OCI-LY3 (cell line): ENCODE measurements at regions not wholly inside any gene's neighbourhood (a gene's known extent, or its start where the extent isn't known, plus 50 kb on each side); places are given as distances from the start of the nearest gene placed in this dataset.

Source experiments
- H2AFZ ChIP-seq: fragments of 200-600, 300-600 bp; shearing (Covaris generic); 2 replicates; pipeline ENCODE4 v1.6.0; 2014; ENCODE audit warnings: antibody characterized with exemption, low read depth, low read length
- H3K27ac ChIP-seq: fragments of 200-600, 300-600 bp; sonication (generic); 2 replicates; pipeline ENCODE4 v1.5.1; 2014; ENCODE audit warnings: mild to moderate bottlenecking, low read length, moderate library complexity, mixed read lengths
- H3K27me3 ChIP-seq: fragments of 200-600, 300-600 bp; sonication (generic); 2 replicates; pipeline ENCODE4 v1.6.1; 2014; ENCODE audit warnings: low read depth, low read length, mixed read lengths
- H3K36me3 ChIP-seq: fragments of 200-600, 300-600 bp; sonication (generic); replicated peaks from 2 replicates; pipeline ENCODE3; 2014; ENCODE audit warnings: low read depth, low read length, mixed read lengths
- H3K4me1 ChIP-seq: fragments of 300-600, 200-600 bp; sonication (generic); 2 replicates; pipeline ENCODE4 v1.6.1; 2014; ENCODE audit warnings: low read length, mixed read lengths
- H3K4me2 ChIP-seq: fragments of 200-600, 300-600 bp; sonication (generic); 2 replicates; pipeline ENCODE4 v1.6.1; 2014; ENCODE audit warnings: low read length, mixed read lengths
- H3K4me3 ChIP-seq: fragments of 300-600, 200-600 bp; sonication (generic); 2 replicates; pipeline ENCODE4 v1.5.1; 2014; ENCODE audit warnings: antibody characterized with exemption, mild to moderate bottlenecking, low read length, moderate library complexity
- H3K79me2 ChIP-seq: fragments of 300-600, 200-600 bp; shearing (Covaris generic); 2 replicates; pipeline ENCODE4 v1.6.1; 2014; ENCODE audit warnings: mild to moderate bottlenecking, low read length, mixed read lengths
- H3K9ac ChIP-seq: fragments of 300-600, 200-600 bp; shearing (Covaris generic); 2 replicates; pipeline ENCODE4 v1.6.0; 2014; ENCODE audit warnings: mild to moderate bottlenecking, low read length, moderate library complexity
- H3K9me3 ChIP-seq: fragments of 200-600, 300-600 bp; shearing (Covaris generic); 2 replicates; pipeline ENCODE4 v1.6.1; 2014; ENCODE audit warnings: low read length, mixed read lengths; ENCODE audit not compliant: insufficient read depth
- H4K20me1 ChIP-seq: fragments of 200-600, 300-600 bp; sonication (generic); 2 replicates; pipeline ENCODE4 v1.6.1; 2016; ENCODE audit warnings: low read length, mixed read lengths; ENCODE audit not compliant: insufficient read depth
- CTCF ChIP-seq: fragments of 200-600, 300-600 bp; sonication (generic); IDR thresholded peaks from 2 replicates; pipeline ENCODE4 v1.5.1; 2014; ENCODE audit warnings: antibody characterized with exemption, low read length, low read depth
- EZH2phosphoT487 ChIP-seq: fragments of 200-600 bp; shearing (Covaris generic); IDR thresholded peaks from 2 replicates; pipeline ENCODE4 v1.6.1; 2018; ENCODE audit warnings: antibody characterized with exemption, mixed run types, low read depth

GRCh38 chr5:57681942-57682341, 199.3 kb upstream of the ACTBL2 start:
- no peak overlapping the region for H3K27ac ChIP-seq
- H3K79me2 ChIP-seq, result no peaks in the 10 kb centered on the region
- H4K20me1 ChIP-seq, result no peaks in the 10 kb centered on the region
- H3K9me3 ChIP-seq, result no peaks in the 10 kb centered on the region
- TF ChIP-seq CTCF, result no peak
- TF ChIP-seq EZH2phosphoT487, result no peak
- H3K4me2 ChIP-seq, result no peak overlapping the region
- no peak overlapping the region for H3K4me3 ChIP-seq
- no peak overlapping the region for H2AFZ ChIP-seq
- no peaks in the 10 kb centered on the region for H3K36me3 ChIP-seq
- H3K9ac ChIP-seq, result no peak overlapping the region
- no peaks in the 10 kb centered on the region for H3K27me3 ChIP-seq
- H3K4me1 ChIP-seq, result no peaks in the 10 kb centered on the region

GRCh38 chr5:57680686-57681085, 198.1 kb upstream of the ACTBL2 start:
- Histone ChIP-seq H4K20me1 (no peaks in the 10 kb centered on the region), H3K79me2 (no peaks in the 10 kb centered on the region), H3K27ac (no peak overlapping the region), H3K9me3 (no peaks in the 10 kb centered on the region), H3K9ac (no peak overlapping the region), H3K4me1 (no peaks in the 10 kb centered on the region), H3K27me3 (no peaks in the 10 kb centered on the region), H3K36me3 (no peaks in the 10 kb centered on the region), H2AFZ (no peak overlapping the region), H3K4me2 (no peak overlapping the region), H3K4me3 (no peak overlapping the region)
- TF ChIP-seq EZH2phosphoT487 (no peak), CTCF (no peak)

GRCh38 chr5:57677235-57677634, 194.6 kb upstream of the ACTBL2 start:
- no peak for TF ChIP-seq EZH2phosphoT487
- TF ChIP-seq CTCF, result no peak
- Histone ChIP-seq H3K79me2 (no peaks in the 10 kb centered on the region), H3K4me1 (no peaks in the 10 kb centered on the region), H3K27ac (no peak overlapping the region), H3K27me3 (no peaks in the 10 kb centered on the region), H3K36me3 (no peaks in the 10 kb centered on the region), H3K4me3 (no peak overlapping the region), H3K9me3 (no peaks in the 10 kb centered on the region), H4K20me1 (no peaks in the 10 kb centered on the region), H3K9ac (no peak overlapping the region), H2AFZ (no peak overlapping the region), H3K4me2 (no peak overlapping the region)

GRCh38 chr5:57676222-57677098, 193.8 kb upstream of the ACTBL2 start:
- no peaks in the 10 kb centered on the region for H3K4me1 ChIP-seq
- H3K4me2 ChIP-seq, result no peak overlapping the region
- no peak overlapping the region for H3K4me3 ChIP-seq
- H3K9me3 ChIP-seq, result no peaks in the 10 kb centered on the region
- no peak overlapping the region for H3K27ac ChIP-seq
- TF ChIP-seq CTCF (no peak), EZH2phosphoT487 (no peak)
- no peak overlapping the region for H2AFZ ChIP-seq
- H3K9ac ChIP-seq, result no peak overlapping the region
- no peaks in the 10 kb centered on the region for H3K27me3 ChIP-seq
- H3K36me3 ChIP-seq, result no peaks in the 10 kb centered on the region
- H4K20me1 ChIP-seq, result no peaks in the 10 kb centered on the region
- no peaks in the 10 kb centered on the region for H3K79me2 ChIP-seq
